PFSK-1 (cell line): ENCODE measurements at regions not wholly inside any gene's neighbourhood (a gene's known extent, or its start where the extent isn't known, plus 50 kb on each side); places are given as distances from the start of the nearest gene placed in this dataset.

Experiments used
- POLR2AphosphoS5 ChIP-seq: IDR thresholded peaks from 2 replicates; pipeline ENCODE4 v1.6.1; 2012; ENCODE audit warnings: low read depth, mild to moderate bottlenecking, control low read depth, low read length, moderate library complexity
- SIN3A ChIP-seq: IDR thresholded peaks from 2 replicates; pipeline ENCODE4 v1.6.1; 2012; ENCODE audit warnings: mild to moderate bottlenecking, low read length, moderate library complexity, borderline replicate concordance; ENCODE audit not compliant: insufficient read depth
- TAF1 ChIP-seq: IDR thresholded peaks from 2 replicates; pipeline ENCODE4 v1.6.1; 2012; ENCODE audit warnings: low read length, control low read depth, borderline replicate concordance; ENCODE audit not compliant: insufficient read depth
- TF ChIP-seq, protein P1 (sequence below), 2 experiments: IDR thresholded peaks; 2 replicates each; pipeline versions ENCODE4 v1.6.1 to v1.8.0; 2011 to 2012; ENCODE audit warnings: low read depth in 2 of 2, low read length in 2 of 2, control low read depth in 1 of 2, inconsistent platforms in 1 of 2, mild to moderate bottlenecking in 1 of 2, moderate library complexity in 1 of 2; ENCODE audit not compliant: insufficient read depth in 1 of 2

DNA sequence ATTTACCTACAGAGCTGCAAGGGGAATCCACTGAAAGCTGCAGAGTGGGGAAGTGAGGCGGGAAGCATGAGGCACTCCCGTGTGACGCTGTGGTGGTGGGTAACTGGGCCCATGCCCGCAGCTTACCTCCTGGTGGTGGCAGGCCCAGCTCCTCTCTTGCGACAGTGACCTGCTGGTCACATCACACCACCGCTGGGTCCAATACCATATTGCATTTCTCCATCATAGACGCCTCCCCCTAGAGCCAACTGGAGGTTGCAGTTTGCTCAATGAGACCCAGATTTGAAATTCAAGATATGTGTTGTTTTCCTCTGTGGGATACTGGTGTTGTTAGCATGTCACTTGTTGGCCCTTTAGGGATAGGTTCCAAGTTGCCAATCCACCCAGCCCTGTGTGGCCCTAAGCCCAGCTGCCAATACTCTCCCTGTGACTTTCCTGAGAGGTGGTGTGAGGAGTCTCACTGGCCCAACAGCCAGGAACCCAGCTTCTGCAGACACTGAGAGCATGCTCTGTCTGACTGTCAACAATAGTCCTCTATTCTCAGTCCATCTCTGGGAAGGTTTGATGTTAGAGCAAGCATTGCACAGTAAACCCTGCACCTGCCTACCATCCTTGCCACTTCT lies 428.3 kb downstream of the GADD45G start:
- TF ChIP-seq, protein P1, sequence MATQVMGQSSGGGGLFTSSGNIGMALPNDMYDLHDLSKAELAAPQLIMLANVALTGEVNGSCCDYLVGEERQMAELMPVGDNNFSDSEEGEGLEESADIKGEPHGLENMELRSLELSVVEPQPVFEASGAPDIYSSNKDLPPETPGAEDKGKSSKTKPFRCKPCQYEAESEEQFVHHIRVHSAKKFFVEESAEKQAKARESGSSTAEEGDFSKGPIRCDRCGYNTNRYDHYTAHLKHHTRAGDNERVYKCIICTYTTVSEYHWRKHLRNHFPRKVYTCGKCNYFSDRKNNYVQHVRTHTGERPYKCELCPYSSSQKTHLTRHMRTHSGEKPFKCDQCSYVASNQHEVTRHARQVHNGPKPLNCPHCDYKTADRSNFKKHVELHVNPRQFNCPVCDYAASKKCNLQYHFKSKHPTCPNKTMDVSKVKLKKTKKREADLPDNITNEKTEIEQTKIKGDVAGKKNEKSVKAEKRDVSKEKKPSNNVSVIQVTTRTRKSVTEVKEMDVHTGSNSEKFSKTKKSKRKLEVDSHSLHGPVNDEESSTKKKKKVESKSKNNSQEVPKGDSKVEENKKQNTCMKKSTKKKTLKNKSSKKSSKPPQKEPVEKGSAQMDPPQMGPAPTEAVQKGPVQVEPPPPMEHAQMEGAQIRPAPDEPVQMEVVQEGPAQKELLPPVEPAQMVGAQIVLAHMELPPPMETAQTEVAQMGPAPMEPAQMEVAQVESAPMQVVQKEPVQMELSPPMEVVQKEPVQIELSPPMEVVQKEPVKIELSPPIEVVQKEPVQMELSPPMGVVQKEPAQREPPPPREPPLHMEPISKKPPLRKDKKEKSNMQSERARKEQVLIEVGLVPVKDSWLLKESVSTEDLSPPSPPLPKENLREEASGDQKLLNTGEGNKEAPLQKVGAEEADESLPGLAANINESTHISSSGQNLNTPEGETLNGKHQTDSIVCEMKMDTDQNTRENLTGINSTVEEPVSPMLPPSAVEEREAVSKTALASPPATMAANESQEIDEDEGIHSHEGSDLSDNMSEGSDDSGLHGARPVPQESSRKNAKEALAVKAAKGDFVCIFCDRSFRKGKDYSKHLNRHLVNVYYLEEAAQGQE (IDR thresholded peaks at IDR 0.05; ENCODE audit: insufficient read depth in 1 of 2, low read depth in 2 of 2, low read length in 2 of 2), result no peak
- no peak for TF ChIP-seq TAF1
- TF ChIP-seq SIN3A, result no peak
- TF ChIP-seq POLR2AphosphoS5, result no peak
